GM12878 (cell line): ENCODE measurements at regions not wholly inside any gene's neighbourhood (a gene's known extent, or its start where the extent isn't known, plus 50 kb on each side); places are given as distances from the start of the nearest gene placed in this dataset.

Experiments
- ATAC-seq: fragments of 200-7000 bp; cut with Tn5 transposase; 3 replicates; pipeline ENCODE4 v1.9.1; 2020; ENCODE audit warnings: mild to moderate bottlenecking, moderate library complexity
- BruUV-seq: library from RNA; stranded (reverse); fragments of 400-500 nt; replicated peaks from 2 replicates; lab custom pipeline; 2021; lab: Mats Ljungman, UMichigan
- CTCF ChIA-PET: fragments of 300-600 bp; sonication (Branson Sonifier 250); formaldehyde crosslinking; extraction: SDS; loops from one replicate; lab custom pipeline; 2021; ENCODE audit warnings: inconsistent platforms; lab: Yijun Ruan, JAX
- POLR2A ChIA-PET: fragments of 350-600 bp; formaldehyde crosslinking; extraction: SDS; loops from one replicate; lab custom pipeline; 2021; ENCODE audit warnings: inconsistent platforms; lab: Charles Lee
- RAD21 ChIA-PET: fragments of 300-600 bp; sonication (Branson Sonifier 250); formaldehyde crosslinking; loops from one replicate; lab custom pipeline; 2023; ENCODE audit warnings: antibody characterized with exemption; ENCODE audit not compliant: unreplicated experiment; lab: Charles Lee
- SMC1A ChIA-PET: fragments of 300-600 bp; sonication (Branson Sonifier 250); formaldehyde crosslinking; loops from one replicate; lab custom pipeline; 2023; ENCODE audit not compliant: unreplicated experiment, uncharacterized antibody; lab: Charles Lee
- DNase-seq: peaks from one replicate; pipeline ENCODE4 v3.0.0-alpha.2; 2011; ENCODE audit warnings: low read depth, low spot score
- FAIRE-seq: peaks from 3 replicates; lab custom pipeline; 2011; peaks lifted over from hg19 to GRCh38; lab: Jason Lieb, UNC
- H2AFZ ChIP-seq: 2 replicates; pipeline ENCODE4 v1.6.0; 2011; ENCODE audit warnings: low read depth, low read length, control low read depth; ENCODE audit not compliant: control insufficient read depth
- H3K27ac ChIP-seq: 2 replicates; pipeline ENCODE4 v1.5.1; 2011; ENCODE audit warnings: control low read depth; ENCODE audit not compliant: control insufficient read depth, insufficient read depth
- H3K27me3 ChIP-seq, 2 experiments: replicated peaks in 1 of 2; 2 replicates each; pipeline versions ENCODE4 v1.6.0 to v1.6.1; 2011; ENCODE audit warnings: low read length in 1 of 2; ENCODE audit not compliant: control insufficient read depth in 2 of 2, insufficient read depth in 2 of 2
- H3K36me3 ChIP-seq, 2 experiments: 2 replicates each; pipeline ENCODE4 v1.5.1; 2011; ENCODE audit warnings: low read length in 1 of 2; ENCODE audit not compliant: control insufficient read depth in 2 of 2, insufficient read depth in 2 of 2
- H3K4me1 ChIP-seq: 2 replicates; pipeline ENCODE4 v1.6.1; 2011; ENCODE audit warnings: mild to moderate bottlenecking, low read length, moderate library complexity, mixed read lengths; ENCODE audit not compliant: control insufficient read depth, insufficient read depth
- H3K4me2 ChIP-seq: 2 replicates; pipeline ENCODE4 v1.6.0; 2011; ENCODE audit warnings: control low read depth; ENCODE audit not compliant: control insufficient read depth, insufficient read depth
- H3K4me3 ChIP-seq: fragments of 200-600 bp; sonication (generic); 2 replicates; pipeline ENCODE4 v1.5.1; 2016
- H3K79me2 ChIP-seq: 2 replicates; pipeline ENCODE4 v1.6.0; 2011; ENCODE audit warnings: low read length; ENCODE audit not compliant: control insufficient read depth, insufficient read depth
- H3K9ac ChIP-seq: 2 replicates; pipeline ENCODE4 v1.8.0; 2011; ENCODE audit warnings: low read length, control low read depth, mixed read lengths; ENCODE audit not compliant: control insufficient read depth, insufficient read depth
- H3K9me3 ChIP-seq: replicated peaks from 3 replicates; pipeline ENCODE4 v1.5.1; 2011; ENCODE audit warnings: mild to moderate bottlenecking, low read length; ENCODE audit not compliant: control insufficient read depth, insufficient read depth
- H4K20me1 ChIP-seq: 2 replicates; pipeline ENCODE4 v1.6.0; 2011; ENCODE audit not compliant: control insufficient read depth, insufficient read depth
- BCL11A ChIP-seq: IDR thresholded peaks from 2 replicates; pipeline ENCODE4 v1.6.1; 2011; ENCODE audit warnings: low read depth, low read length
- BCL3 ChIP-seq: IDR thresholded peaks from 2 replicates; pipeline ENCODE4 v1.6.1; 2011; ENCODE audit warnings: borderline replicate concordance, low read depth, mild to moderate bottlenecking, moderate library complexity, low read length; ENCODE audit not compliant: insufficient read depth, poor library complexity, severe bottlenecking
- FOS ChIP-seq: IDR thresholded peaks from 3 replicates; pipeline ENCODE4 v1.6.1; 2011; ENCODE audit warnings: borderline replicate concordance; ENCODE audit not compliant: insufficient read length; ENCODE audit errors: extremely low read depth
- GATAD2B ChIP-seq: fragments of 450-650 bp; conservative IDR thresholded peaks from 2 replicates; pipeline ENCODE4 v1.6.1; 2017; ENCODE audit warnings: low read depth, mild to moderate bottlenecking, moderate library complexity
- NKRF ChIP-seq: fragments of 450-650 bp; conservative IDR thresholded peaks from 2 replicates; pipeline ENCODE4 v1.6.1; 2017; ENCODE audit warnings: mild to moderate bottlenecking, moderate library complexity
- WGBS: methylation state at CpG from one replicate; pipeline ENCODE4 v1.1.6; 2016; ENCODE audit warnings: low lambda C conversion rate; ENCODE audit not compliant: insufficient replicate concordance, insufficient coverage; ENCODE audit errors: missing lambda C conversion rate; 5-methylcytosine and 5-hydroxymethylcytosine counted together
- in situ Hi-C: fragments of 300-500 bp; cut with MboI; formaldehyde crosslinking; loops from 9 replicates; pipeline ENCODE4 v1.14.3; 2018; ENCODE audit warnings: mixed read lengths
- intact Hi-C: fragments of 100-400 bp; cut with micrococcal nuclease; formaldehyde crosslinking; loops from one replicate; pipeline ENCODE4 v1.14.2; 2022; ENCODE audit not compliant: unreplicated experiment
- TF ChIP-seq, protein P1 (sequence below): IDR thresholded peaks from 2 replicates; pipeline ENCODE4 v1.6.1; 2011; ENCODE audit warnings: low read depth, low read length, improper control_type of control experiment, borderline replicate concordance

GRCh38 chr21:27820342-27820741 lies 853.5 kb upstream of the ADAMTS5 start:
- no peak for FAIRE-seq
- intact Hi-C loops = no loop called here

More at GRCh38 chr21:27820342-27820741, 853.5 kb upstream of the ADAMTS5 start:
- Histone ChIP-seq H3K27me3 (no peaks in the 10 kb centered on the region), H3K4me2 (no peak overlapping the region), H3K4me3 (no peak overlapping the region), H3K27ac (no peak overlapping the region), H3K9me3 (no peaks in the 10 kb centered on the region), H3K9ac (no peak overlapping the region)
- in situ Hi-C loops = no loop called here
- RAD21 ChIA-PET = no interaction called here
- POLR2A ChIA-PET = no interaction called here
- ATAC-seq (no peak), DNase-seq (no peak)
- no peak for TF ChIP-seq GATAD2B
- TF ChIP-seq BCL11A = no peak
- TF ChIP-seq, protein P1, sequence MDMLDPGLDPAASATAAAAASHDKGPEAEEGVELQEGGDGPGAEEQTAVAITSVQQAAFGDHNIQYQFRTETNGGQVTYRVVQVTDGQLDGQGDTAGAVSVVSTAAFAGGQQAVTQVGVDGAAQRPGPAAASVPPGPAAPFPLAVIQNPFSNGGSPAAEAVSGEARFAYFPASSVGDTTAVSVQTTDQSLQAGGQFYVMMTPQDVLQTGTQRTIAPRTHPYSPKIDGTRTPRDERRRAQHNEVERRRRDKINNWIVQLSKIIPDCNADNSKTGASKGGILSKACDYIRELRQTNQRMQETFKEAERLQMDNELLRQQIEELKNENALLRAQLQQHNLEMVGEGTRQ = no peak
- TF ChIP-seq BCL3 = no peak
- TF ChIP-seq FOS = no peak
- no peak for TF ChIP-seq NKRF
- TF ChIP-seq, all 136 proteins: peak for 0
- no peaks in the 10 kb centered on the region for H3K4me1 ChIP-seq
- H3K36me3 ChIP-seq = no peaks in the 10 kb centered on the region
- CTCF ChIA-PET = no interaction called here
- H3K79me2 ChIP-seq = no peaks in the 10 kb centered on the region
- H2AFZ ChIP-seq = no peak overlapping the region
- no TSS peak for BruUV-seq
- SMC1A ChIA-PET = no interaction called here
- 0% methylated on average over 1 of the region's 1 CpG for WGBS
- H4K20me1 ChIP-seq = no peaks in the 10 kb centered on the region
